ENCODE measurements at regions not wholly inside any gene's neighbourhood (a gene's known extent, or its start where the extent isn't known, plus 50 kb on each side); places are given as distances from the start of the nearest gene placed in this dataset.
"Not testable (repeated sequence)": the region's sequence is repeated elsewhere in the genome, so short reads cannot be mapped to it uniquely, and the experiment has no call there.

DNA sequence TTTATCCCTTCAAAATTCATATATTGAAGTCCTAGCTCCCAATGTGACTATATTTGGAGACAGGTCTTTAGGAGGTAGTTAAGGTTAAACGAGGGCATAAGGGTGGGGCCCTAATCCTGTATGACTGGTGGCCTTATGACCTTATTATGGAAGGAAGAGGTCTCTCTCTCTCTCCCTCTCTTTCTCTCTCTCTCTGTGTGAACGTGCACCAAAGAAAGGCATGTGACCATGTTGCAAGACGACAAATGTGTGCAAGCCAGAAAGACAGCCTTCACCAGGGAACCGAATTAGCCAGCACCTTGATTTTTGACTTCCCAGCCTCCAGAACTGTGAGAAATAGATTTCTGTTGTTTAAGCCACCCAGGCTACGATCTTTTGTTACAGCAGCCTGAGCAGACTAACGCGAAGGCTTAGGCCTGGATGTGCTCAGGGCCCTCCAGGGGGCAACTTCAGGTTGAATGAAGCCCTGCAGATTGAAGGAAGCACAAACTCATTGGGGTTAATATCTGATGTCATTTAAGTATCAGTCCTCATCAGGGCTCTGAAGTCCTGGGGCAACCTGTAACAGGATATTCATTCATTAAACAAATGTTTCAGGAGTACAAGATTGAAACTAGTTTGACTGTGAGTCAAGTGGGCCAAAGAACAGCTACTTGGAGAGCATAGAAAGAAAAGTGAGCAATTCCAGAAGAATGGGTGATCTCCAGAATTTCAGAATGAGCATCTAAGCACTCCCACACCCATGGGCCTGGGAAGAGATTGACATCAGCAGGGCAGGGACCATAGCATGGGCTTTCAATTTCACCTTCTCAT, 157.4 kb upstream of the TNFAIP3 start:
- ATAC-seq, result no peak
- 94 to 98% methylated on average over 4 to 7 of the region's 7 CpGs for WGBS, 2 donors (ENCODE audit: low coverage in 1 of 2)
- H3K27me3 ChIP-seq, result no peaks in the 10 kb centered on the region
- H3K4me3 ChIP-seq, result no peak overlapping the region
- H3K36me3 ChIP-seq, result no peaks in the 10 kb centered on the region
- H3K27ac ChIP-seq, result no peak overlapping the region
- TF ChIP-seq, protein P1, sequence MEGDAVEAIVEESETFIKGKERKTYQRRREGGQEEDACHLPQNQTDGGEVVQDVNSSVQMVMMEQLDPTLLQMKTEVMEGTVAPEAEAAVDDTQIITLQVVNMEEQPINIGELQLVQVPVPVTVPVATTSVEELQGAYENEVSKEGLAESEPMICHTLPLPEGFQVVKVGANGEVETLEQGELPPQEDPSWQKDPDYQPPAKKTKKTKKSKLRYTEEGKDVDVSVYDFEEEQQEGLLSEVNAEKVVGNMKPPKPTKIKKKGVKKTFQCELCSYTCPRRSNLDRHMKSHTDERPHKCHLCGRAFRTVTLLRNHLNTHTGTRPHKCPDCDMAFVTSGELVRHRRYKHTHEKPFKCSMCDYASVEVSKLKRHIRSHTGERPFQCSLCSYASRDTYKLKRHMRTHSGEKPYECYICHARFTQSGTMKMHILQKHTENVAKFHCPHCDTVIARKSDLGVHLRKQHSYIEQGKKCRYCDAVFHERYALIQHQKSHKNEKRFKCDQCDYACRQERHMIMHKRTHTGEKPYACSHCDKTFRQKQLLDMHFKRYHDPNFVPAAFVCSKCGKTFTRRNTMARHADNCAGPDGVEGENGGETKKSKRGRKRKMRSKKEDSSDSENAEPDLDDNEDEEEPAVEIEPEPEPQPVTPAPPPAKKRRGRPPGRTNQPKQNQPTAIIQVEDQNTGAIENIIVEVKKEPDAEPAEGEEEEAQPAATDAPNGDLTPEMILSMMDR (IDR thresholded peaks at IDR 0.05), result no peak
- TF ChIP-seq POLR2AphosphoS5 (IDR thresholded peaks at IDR 0.05) (no peak), EP300 (IDR thresholded peaks at IDR 0.05) (no peak), POLR2A (IDR thresholded peaks at IDR 0.05) (no peak)
- no peaks in the 10 kb centered on the region for H3K9me3 ChIP-seq
- peaks cover 3 to 12% (median 7%) of the 10 kb centered on the region in 3 donors for H3K4me1 ChIP-seq

DNA sequence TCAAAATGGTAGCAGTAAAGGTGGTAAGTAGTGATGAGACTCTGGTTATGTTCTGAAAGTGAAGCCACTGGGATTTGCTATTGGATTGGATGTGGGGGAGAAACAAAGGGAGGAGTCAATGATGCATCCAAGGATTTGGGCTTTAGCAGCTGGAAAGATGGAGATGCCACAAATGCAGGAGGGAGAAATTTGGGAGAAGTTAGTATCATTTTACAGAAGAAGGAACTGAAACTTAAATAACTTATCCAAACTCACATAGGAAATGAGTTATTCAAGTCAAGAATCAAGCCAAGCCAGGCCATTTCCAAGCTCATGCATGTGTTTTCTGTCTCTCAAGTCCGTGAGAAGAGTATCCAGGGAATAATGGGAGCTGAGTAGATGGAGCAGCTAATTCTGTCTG, 155.1 kb upstream of the TNFAIP3 start:
- Histone ChIP-seq H3K4me1 (peaks cover 3 to 12% (median 7%) of the 10 kb centered on the region in 3 donors), H3K27ac (no peak overlapping the region), H3K4me3 (no peak overlapping the region), H3K9me3 (no peaks in the 10 kb centered on the region), H3K36me3 (no peaks in the 10 kb centered on the region), H3K27me3 (no peaks in the 10 kb centered on the region)
- TF ChIP-seq, protein P1 (IDR thresholded peaks at IDR 0.05), result no peak
- TF ChIP-seq POLR2AphosphoS5 (IDR thresholded peaks at IDR 0.05), result no peak
- TF ChIP-seq POLR2A (IDR thresholded peaks at IDR 0.05), result no peak
- TF ChIP-seq EP300 (IDR thresholded peaks at IDR 0.05), result no peak
- no peak for ATAC-seq
- WGBS, 2 donors (ENCODE audit: low coverage in 1 of 2), result 44 to 86% methylated on average over 1 of the region's 1 CpG

DNA sequence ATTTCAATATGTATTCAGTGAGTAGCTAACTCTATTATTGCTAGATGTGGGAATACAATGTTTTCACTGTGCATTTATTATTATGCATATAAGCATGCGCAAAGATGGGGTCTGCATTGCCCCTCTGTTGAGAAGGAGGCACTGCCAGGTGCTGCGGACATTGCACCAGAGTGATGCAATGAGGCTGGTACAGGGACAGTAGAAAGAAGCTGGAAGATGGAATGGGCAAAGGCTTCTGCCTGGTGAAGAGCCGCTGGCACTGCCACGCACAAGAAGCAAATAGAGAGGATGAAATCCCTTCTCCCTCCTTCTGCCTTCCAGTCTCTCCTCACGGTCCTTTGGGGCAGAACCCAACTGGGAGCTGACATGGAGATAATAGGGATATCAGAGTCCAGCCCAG, 154.5 kb upstream of the TNFAIP3 start:
- Histone ChIP-seq H3K36me3 (no peaks in the 10 kb centered on the region), H3K4me1 (peaks cover 3 to 10% (median 7%) of the 10 kb centered on the region in 3 donors), H3K27ac (no peak overlapping the region), H3K27me3 (no peaks in the 10 kb centered on the region), H3K9me3 (no peaks in the 10 kb centered on the region), H3K4me3 (no peak overlapping the region)
- no peak for TF ChIP-seq EP300 (IDR thresholded peaks at IDR 0.05)
- no peak for TF ChIP-seq POLR2AphosphoS5 (IDR thresholded peaks at IDR 0.05)
- ATAC-seq, result no peak
- WGBS, 2 donors (ENCODE audit: low coverage in 1 of 2), result 92 to 100% methylated on average over 2 to 4 of the region's 5 CpGs

DNA sequence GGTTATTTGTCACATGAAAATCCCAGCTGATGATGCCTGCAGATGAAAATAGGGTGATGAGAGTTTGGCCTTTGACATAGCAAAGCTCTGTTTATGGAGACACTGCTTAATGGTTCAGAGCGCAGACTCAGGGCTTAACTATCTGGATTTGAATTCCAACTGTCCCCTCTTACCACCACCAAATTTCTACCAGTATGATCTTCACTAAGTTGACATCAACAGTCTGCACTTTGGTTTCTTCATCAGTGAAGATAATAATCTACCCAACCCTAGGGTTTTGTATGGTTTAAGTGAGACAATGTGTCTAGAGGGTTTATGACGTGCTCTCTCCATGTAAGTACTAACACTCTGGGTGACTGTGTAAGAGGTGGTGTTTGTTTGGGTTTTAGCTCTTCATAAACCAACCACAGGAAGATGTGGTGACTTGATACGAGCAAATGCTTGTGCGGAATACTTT, 151.4 kb upstream of the TNFAIP3 start:
- TF ChIP-seq POLR2A (IDR thresholded peaks at IDR 0.05), result no peak
- TF ChIP-seq, protein P1 (IDR thresholded peaks at IDR 0.05), result no peak
- no peak for TF ChIP-seq EP300 (IDR thresholded peaks at IDR 0.05)
- TF ChIP-seq POLR2AphosphoS5 (IDR thresholded peaks at IDR 0.05), result no peak
- 45 to 66% methylated on average over 4 of the region's 4 CpGs for WGBS, 2 donors (ENCODE audit: low coverage in 1 of 2)
- Histone ChIP-seq H3K9me3 (no peaks in the 10 kb centered on the region), H3K4me3 (no peak overlapping the region), H3K4me1 (no peaks in the 10 kb centered on the region), H3K36me3 (no peaks in the 10 kb centered on the region), H3K27ac (no peak overlapping the region), H3K27me3 (no peaks in the 10 kb centered on the region)
- peak; percentile 31 for ATAC-seq

DNA sequence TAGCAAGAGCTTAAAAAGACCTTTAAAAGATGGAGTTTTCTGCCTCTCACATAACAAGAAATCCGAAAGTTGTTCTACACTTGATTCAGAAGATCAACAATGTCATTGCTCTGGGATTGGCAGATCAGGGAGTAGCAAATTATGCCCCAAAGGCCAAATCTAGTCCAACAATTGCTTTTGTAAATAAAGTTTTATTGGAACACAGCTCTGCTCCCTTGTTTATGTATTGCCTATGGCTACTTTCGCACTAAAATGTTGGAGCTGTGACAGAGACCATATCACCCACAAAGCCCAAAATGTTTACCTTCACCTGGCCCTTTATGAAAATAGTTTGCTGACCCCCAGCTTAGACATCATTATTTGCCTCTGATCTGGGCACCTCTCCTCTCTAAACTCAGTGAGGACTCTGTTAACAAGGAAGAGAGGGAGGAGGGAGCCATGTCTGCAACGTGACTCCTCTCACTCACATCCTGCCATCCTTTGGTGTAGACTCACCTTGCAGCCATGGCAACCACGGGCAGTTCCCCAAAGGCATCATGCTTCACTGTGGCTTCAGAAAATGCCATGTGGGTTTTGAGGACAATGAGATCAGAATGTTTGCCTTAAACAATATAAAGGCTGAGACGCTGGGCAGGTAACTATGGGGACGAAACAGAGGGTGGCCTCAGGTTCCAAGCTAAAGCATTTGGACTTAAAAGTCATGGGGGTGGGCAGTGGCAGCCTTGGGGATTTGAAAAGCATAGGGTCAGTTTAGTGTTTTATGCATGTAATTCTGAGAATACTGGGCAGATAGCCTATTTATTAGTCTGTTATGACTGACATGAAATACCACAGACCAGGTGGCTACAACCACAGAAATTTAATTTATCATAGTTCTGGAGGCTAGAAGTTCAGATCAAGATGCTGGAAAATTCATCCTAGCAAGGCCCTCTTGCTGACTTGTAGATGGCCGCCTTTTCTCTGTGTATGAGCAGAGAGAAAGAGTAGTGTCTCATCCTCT, 149.7 kb upstream of the TNFAIP3 start:
- no peaks in the 10 kb centered on the region for H3K4me1 ChIP-seq
- TF ChIP-seq POLR2A (IDR thresholded peaks at IDR 0.05), result no peak
- TF ChIP-seq, protein P1 (IDR thresholded peaks at IDR 0.05), result no peak
- TF ChIP-seq EP300 (IDR thresholded peaks at IDR 0.05), result no peak
- no peak for TF ChIP-seq POLR2AphosphoS5 (IDR thresholded peaks at IDR 0.05)
- 90 to 94% methylated on average over 6 of the region's 7 CpGs for WGBS, 2 donors (ENCODE audit: low coverage in 1 of 2)
- no peak for ATAC-seq
- H3K9me3 ChIP-seq, result no peaks in the 10 kb centered on the region
- H3K27me3 ChIP-seq, result no peaks in the 10 kb centered on the region
- no peak overlapping the region for H3K4me3 ChIP-seq
- no peaks in the 10 kb centered on the region for H3K36me3 ChIP-seq
- H3K27ac ChIP-seq, result no peak overlapping the region

DNA sequence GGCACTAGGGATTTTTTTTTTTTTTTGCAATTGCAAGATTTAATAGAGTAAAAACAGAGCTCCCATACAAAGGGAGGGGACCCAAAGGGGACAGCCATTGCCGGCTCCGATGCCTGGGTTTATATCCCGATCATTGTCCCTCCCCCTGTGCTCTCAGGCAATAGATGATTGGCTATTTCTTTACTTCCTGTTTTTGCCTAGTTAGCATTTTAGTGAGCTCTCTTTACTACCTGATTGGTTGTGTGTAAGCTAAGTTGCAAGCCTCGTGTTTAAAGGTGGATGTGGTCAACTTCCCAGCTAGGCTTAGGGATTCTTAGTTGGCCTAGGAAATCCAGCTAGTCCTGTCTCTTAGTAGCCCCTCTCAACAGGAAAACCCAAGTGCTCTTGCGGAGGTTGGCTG, 148.2 kb upstream of the TNFAIP3 start:
- not testable (repeated sequence) for H3K36me3 ChIP-seq, H3K9me3 ChIP-seq, H3K27ac ChIP-seq, H3K4me3 ChIP-seq, ATAC-seq, H3K27me3 ChIP-seq
- H3K4me1 ChIP-seq, result peaks cover 0 to 13% (median 0%) of the 10 kb centered on the region in 3 donors
- 85 to 93% methylated on average over 3 to 4 of the region's 5 CpGs for WGBS, 2 donors (ENCODE audit: low coverage in 1 of 2)

Data from gastroesophageal sphincter (tissue), 4 donors.